SH-SY5Y (cell line): ENCODE measurements at regions not wholly inside any gene's neighbourhood (a gene's known extent, or its start where the extent isn't known, plus 50 kb on each side); places are given as distances from the start of the nearest gene placed in this dataset.

Source experiments
- GATA2 ChIP-seq: IDR thresholded peaks from 2 replicates; pipeline ENCODE4 v1.6.1; 2011; ENCODE audit warnings: mild to moderate bottlenecking, low read depth, low read length
- GATA3 ChIP-seq: IDR thresholded peaks from 2 replicates; pipeline ENCODE4 v1.6.1; 2011; ENCODE audit warnings: low read depth, mild to moderate bottlenecking, low read length, moderate library complexity

DNA sequence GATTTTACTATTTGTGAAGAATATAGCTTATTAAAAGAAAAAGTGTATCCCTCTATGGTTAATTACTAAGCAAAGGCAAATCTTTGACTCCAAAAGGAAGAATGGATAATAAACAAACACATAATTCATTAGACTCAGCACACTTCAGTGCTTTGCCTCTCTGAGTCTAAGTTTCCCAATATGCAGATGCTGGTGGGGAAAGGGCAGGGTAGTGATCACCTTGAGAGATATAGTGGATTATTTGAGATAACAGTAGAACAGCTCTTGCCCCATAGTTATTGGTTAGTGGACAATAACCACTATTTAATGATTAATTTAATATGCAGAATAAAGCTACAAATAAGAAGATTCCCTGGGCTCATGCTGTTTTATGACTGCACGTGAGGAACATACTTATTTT lies 98.2 kb upstream of the SLC8A1 start:
- TF ChIP-seq GATA2 = no peak
- no peak for TF ChIP-seq GATA3
